NT2/D1 (cell line): ENCODE measurements at regions not wholly inside any gene's neighbourhood (a gene's known extent, or its start where the extent isn't known, plus 50 kb on each side); places are given as distances from the start of the nearest gene placed in this dataset.

Experiments
- YY1 ChIP-seq: IDR thresholded peaks from 2 replicates; pipeline ENCODE4 v1.6.1; 2011; ENCODE audit not compliant: insufficient read length, insufficient read depth
- ZNF274 ChIP-seq: IDR thresholded peaks from 2 replicates; pipeline ENCODE4 v1.6.1; 2011; ENCODE audit warnings: mild to moderate bottlenecking, low read depth, low read length

- TF ChIP-seq YY1 (no peak), ZNF274 (no peak)
These were observed 394.1 kb downstream of the ZNF608 start for GRCh38 chr5:124352312-124352711.
